Endodermal cell (in vitro differentiated cells): ENCODE measurements at regions not wholly inside any gene's neighbourhood (a gene's known extent, or its start where the extent isn't known, plus 50 kb on each side); places are given as distances from the start of the nearest gene placed in this dataset.

ENCODE experiments used
- DNase-seq: peaks from one replicate; pipeline ENCODE4 v3.0.0-alpha.2; 2017
- H3K27ac ChIP-seq: 2 replicates; pipeline ENCODE4 v1.5.1; 2013; ENCODE audit warnings: mild to moderate bottlenecking, low read depth, low read length, moderate library complexity
- H3K27me3 ChIP-seq: 2 replicates; pipeline ENCODE4 v1.6.1; 2013; ENCODE audit warnings: mild to moderate bottlenecking, low read length, moderate library complexity; ENCODE audit not compliant: insufficient read depth, control insufficient read depth, poor library complexity, severe bottlenecking
- H3K36me3 ChIP-seq: 2 replicates; pipeline ENCODE4 v1.7.0; 2013; ENCODE audit warnings: mild to moderate bottlenecking, low read length, moderate library complexity; ENCODE audit not compliant: control insufficient read depth, insufficient read depth
- H3K4me1 ChIP-seq: one replicate; pipeline ENCODE4 v1.7.0; 2013; ENCODE audit warnings: low read length; ENCODE audit not compliant: control insufficient read depth, insufficient read depth
- H3K4me3 ChIP-seq: 2 replicates; pipeline ENCODE4 v1.5.1; 2013; ENCODE audit warnings: mild to moderate bottlenecking, low read length, moderate library complexity
- H3K9ac ChIP-seq: 2 replicates; pipeline ENCODE4 v1.6.1; 2013; ENCODE audit warnings: mild to moderate bottlenecking, low read length, moderate library complexity; ENCODE audit not compliant: poor library complexity, severe bottlenecking; ENCODE audit errors: extremely low read depth
- H3K9me3 ChIP-seq: 2 replicates; pipeline ENCODE4 v1.6.1; 2013; ENCODE audit warnings: mild to moderate bottlenecking, low read length, moderate library complexity; ENCODE audit not compliant: control insufficient read depth
- H3K27ac Mint-ChIP-seq: 2 replicates; pipeline ENCODE4 v1.8.0; 2020; ENCODE audit warnings: mixed read lengths
- H3K27me3 Mint-ChIP-seq: 2 replicates; pipeline ENCODE4 v1.8.0; 2021; ENCODE audit warnings: mild to moderate bottlenecking, mixed read lengths; ENCODE audit not compliant: insufficient read depth
- H3K36me3 Mint-ChIP-seq: 2 replicates; pipeline ENCODE4 v1.8.0; 2020; ENCODE audit warnings: low read depth, mixed read lengths
- H3K4me1 Mint-ChIP-seq: 2 replicates; pipeline ENCODE4 v1.8.0; 2020; ENCODE audit warnings: mixed read lengths
- H3K4me3 Mint-ChIP-seq: 2 replicates; pipeline ENCODE4 v1.8.0; 2020; ENCODE audit warnings: mild to moderate bottlenecking, moderate library complexity, mixed read lengths
- H3K9me3 Mint-ChIP-seq: 2 replicates; pipeline ENCODE4 v1.8.0; 2020; ENCODE audit warnings: mild to moderate bottlenecking, mixed read lengths
- WGBS, 2 experiments: methylation state at CpG; one replicate each; pipeline versions ENCODE4 v1.1.5 to v1.1.7; 2013; ENCODE audit warnings: missing lambda C conversion rate in 2 of 2, mixed read lengths in 1 of 2; ENCODE audit not compliant: insufficient coverage in 1 of 2, insufficient read length in 1 of 2; 5-methylcytosine and 5-hydroxymethylcytosine counted together
- TF ChIP-seq, protein P1 (sequence below): fragments of 200-600 bp; sonication (generic); conservative IDR thresholded peaks from 2 replicates; pipeline ENCODE4 v1.5.0; 2021; ENCODE audit warnings: antibody characterized with exemption, mild to moderate bottlenecking

DNA sequence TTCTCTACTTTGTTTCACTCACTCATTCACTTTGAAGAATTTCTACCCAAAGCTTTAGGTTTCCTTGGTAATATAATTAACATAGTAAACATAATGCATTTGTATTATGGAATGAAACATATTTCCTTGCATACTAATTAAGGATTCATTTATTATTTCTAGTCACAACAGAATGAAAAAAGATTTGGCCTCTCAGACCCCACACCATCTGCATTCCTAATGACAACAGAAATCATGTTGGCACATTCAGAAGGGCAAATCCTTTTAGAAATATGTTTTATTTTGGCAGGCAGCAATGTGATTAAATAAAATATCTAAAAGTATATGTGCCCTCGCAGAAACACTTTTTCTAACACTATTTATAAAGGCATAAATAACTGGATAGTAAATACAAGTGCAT, 163.4 kb downstream of the HTR1B start:
- Histone ChIP-seq H3K4me1 (no peaks in the 10 kb centered on the region), H3K27ac (no peak overlapping the region), H3K9ac (no peak overlapping the region), H3K9me3 (no peaks in the 10 kb centered on the region), H3K4me3 (no peak overlapping the region), H3K36me3 (no peaks in the 10 kb centered on the region), H3K27me3 (no peaks in the 10 kb centered on the region)
- H3K4me3 Mint-ChIP-seq: no peak overlapping the region
- H3K27ac Mint-ChIP-seq: no peak overlapping the region
- no CpG with 5 or more reads among the region's 1 CpG for WGBS, 2 experiments
- H3K4me1 Mint-ChIP-seq: no peaks in the 10 kb centered on the region
- H3K36me3 Mint-ChIP-seq: peaks cover 2% of the 10 kb centered on the region
- DNase-seq: no peak
- H3K27me3 Mint-ChIP-seq: no peaks in the 10 kb centered on the region
- TF ChIP-seq, protein P1, sequence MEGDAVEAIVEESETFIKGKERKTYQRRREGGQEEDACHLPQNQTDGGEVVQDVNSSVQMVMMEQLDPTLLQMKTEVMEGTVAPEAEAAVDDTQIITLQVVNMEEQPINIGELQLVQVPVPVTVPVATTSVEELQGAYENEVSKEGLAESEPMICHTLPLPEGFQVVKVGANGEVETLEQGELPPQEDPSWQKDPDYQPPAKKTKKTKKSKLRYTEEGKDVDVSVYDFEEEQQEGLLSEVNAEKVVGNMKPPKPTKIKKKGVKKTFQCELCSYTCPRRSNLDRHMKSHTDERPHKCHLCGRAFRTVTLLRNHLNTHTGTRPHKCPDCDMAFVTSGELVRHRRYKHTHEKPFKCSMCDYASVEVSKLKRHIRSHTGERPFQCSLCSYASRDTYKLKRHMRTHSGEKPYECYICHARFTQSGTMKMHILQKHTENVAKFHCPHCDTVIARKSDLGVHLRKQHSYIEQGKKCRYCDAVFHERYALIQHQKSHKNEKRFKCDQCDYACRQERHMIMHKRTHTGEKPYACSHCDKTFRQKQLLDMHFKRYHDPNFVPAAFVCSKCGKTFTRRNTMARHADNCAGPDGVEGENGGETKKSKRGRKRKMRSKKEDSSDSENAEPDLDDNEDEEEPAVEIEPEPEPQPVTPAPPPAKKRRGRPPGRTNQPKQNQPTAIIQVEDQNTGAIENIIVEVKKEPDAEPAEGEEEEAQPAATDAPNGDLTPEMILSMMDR: no peak
- H3K9me3 Mint-ChIP-seq: no peaks in the 10 kb centered on the region

DNA sequence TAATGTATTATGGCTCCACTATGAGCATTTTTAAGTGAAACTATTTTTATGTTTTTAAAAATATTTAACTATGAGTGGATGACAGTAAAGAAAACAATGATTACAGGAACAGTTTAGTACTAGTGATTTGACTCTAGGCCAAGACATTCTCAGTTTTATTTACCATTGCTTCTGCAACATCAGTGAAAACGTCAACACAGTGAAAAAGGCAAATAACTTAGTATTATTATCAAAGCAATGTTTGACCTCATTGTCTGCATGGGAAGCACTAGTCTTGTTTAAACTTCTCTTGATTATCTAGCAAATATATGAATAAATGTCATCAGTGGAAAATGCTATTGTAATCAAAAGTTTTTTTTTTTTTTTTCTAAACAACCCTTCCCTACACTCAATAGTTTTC, 165.0 kb downstream of the HTR1B start:
- Mint-ChIP-seq H3K9me3 (no peaks in the 10 kb centered on the region), H3K4me3 (no peak overlapping the region), H3K27ac (no peak overlapping the region), H3K27me3 (no peaks in the 10 kb centered on the region), H3K4me1 (no peaks in the 10 kb centered on the region), H3K36me3 (no peaks in the 10 kb centered on the region)
- Histone ChIP-seq H3K4me3 (no peak overlapping the region), H3K9me3 (no peaks in the 10 kb centered on the region), H3K9ac (no peak overlapping the region), H3K4me1 (no peaks in the 10 kb centered on the region), H3K36me3 (no peaks in the 10 kb centered on the region), H3K27me3 (no peaks in the 10 kb centered on the region), H3K27ac (no peak overlapping the region)
- DNase-seq: no peak
- TF ChIP-seq, protein P1: no peak
- 86% methylated on average over 1 of the region's 1 CpG; no CpG with 5 or more reads in 1 of the 2 experiments for WGBS, 2 experiments

DNA sequence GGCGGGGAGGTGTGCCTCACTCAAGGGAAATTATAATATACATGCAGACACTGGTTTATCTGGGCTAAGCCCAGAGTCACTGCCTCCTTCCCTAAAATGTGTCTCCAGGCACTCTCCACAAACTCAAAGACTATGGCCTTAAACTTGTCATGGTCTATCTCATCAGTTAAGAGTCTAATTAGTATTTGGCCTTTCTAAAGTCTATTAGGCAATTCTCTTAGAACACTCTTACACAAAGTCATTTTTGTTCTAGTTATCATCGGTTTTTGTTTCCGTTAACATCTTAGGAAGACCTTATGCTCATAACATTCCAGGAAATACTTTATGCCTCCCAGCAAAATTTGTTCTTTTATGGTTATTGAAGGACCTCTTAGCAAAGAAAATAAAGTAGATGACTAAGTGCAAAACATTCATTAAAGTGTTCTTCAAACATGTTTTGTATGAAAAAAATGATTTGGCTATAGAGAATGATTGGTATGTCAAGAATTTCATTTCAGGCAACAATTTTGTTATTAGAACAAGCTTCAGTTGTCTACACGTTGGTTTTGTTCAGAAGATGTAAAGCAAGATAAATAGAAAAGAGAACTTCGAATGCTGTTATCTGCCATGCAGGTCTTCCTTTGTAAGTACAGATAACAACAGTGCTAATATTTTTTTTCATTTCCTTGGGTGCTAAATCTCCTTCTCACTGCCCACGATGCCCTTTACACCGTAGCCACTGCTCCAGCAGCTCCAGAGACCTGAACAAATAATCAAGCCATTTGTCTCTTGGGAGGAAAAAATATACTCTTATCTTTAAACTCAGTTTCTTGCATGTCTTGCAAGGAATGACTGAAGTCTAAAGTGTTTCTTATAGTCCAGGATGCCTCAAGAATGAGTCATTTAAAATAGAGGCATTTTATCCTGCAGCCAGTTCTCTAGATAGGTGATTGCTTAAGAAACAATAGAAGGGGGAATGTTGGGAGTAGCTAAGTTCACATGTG, 170.4 kb downstream of the HTR1B start:
- Histone ChIP-seq H3K9me3 (no peaks in the 10 kb centered on the region), H3K36me3 (no peaks in the 10 kb centered on the region), H3K4me3 (no peak overlapping the region), H3K27ac (no peak overlapping the region), H3K27me3 (no peaks in the 10 kb centered on the region), H3K4me1 (no peaks in the 10 kb centered on the region), H3K9ac (no peak overlapping the region)
- H3K9me3 Mint-ChIP-seq: no peaks in the 10 kb centered on the region
- no peaks in the 10 kb centered on the region for H3K27me3 Mint-ChIP-seq
- H3K4me1 Mint-ChIP-seq: no peaks in the 10 kb centered on the region
- no peaks in the 10 kb centered on the region for H3K36me3 Mint-ChIP-seq
- no peak for DNase-seq
- TF ChIP-seq, protein P1: no peak
- 90 to 95% methylated on average over 4 to 7 of the region's 7 CpGs for WGBS, 2 experiments
- H3K4me3 Mint-ChIP-seq: no peak overlapping the region
- peak overlapping the region; percentile 18 for H3K27ac Mint-ChIP-seq
